ENCODE measurements at regions not wholly inside any gene's neighbourhood (a gene's known extent, or its start where the extent isn't known, plus 50 kb on each side); places are given as distances from the start of the nearest gene placed in this dataset.

DNA sequence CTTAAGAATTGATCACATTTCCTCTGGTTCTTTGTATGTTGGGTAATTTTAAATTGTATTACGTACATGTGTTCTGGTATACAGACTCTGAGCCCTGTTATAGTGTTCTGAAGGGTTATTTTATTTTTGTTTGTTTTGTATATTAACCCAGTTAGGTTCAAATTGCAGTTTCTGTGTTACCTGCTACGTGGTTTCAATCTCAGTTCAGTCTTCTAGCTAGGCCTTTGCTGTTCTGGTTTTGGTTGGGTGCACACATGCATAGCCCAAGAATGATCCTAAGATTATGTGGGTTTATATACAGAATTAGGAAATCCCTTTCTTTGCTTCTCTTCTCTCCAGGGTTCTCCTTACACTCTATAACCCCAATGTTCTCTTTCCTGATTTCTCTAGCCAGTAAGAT is 161.0 kb downstream of the PPP1R2C start:
- TF ChIP-seq CTCF (IDR thresholded peaks at IDR 0.05), result no peak
- no peak for TF ChIP-seq POLR2A (IDR thresholded peaks at IDR 0.05)
